ENCODE measurements at regions not wholly inside any gene's neighbourhood (a gene's known extent, or its start where the extent isn't known, plus 50 kb on each side); places are given as distances from the start of the nearest gene placed in this dataset.

DNA sequence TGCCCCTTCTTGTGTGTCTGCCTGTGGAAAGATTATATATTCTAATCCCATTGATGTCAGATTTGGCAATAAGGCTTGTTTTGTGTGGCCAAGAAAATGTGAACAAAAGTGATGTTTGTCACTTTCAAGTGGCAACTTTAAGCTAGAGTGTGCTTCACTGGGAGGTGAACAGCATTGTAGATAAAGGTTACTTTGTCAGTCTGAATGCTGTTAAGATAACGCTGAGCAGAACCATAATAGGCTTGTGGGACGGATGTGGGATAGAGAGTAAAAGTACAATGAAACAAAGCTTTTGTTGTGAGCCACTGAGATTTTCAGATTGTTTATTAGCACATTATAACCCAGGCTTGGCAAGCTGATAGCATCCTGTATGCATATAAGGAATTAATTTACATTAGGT, 303.8 kb upstream of the MAN1A1 start:
- no peaks in the 10 kb centered on the region for H3K36me3 ChIP-seq (replicated peaks in 1 of 2; ENCODE audit: control insufficient read depth in 1 of 2, insufficient read depth in 2 of 2, low read length in 2 of 2)
- no peaks in the 10 kb centered on the region for H3K9me3 ChIP-seq (replicated peaks in 1 of 2; ENCODE audit: control insufficient read depth in 1 of 2, insufficient read depth in 1 of 2, low read length in 2 of 2)
- DNase-seq, result no peak
- no peak for TF ChIP-seq CTCF (IDR thresholded peaks at IDR 0.05)
- no peaks in the 10 kb centered on the region for H3K27me3 ChIP-seq (ENCODE audit: control insufficient read depth in 2 of 2, insufficient read depth in 2 of 2, low read length in 2 of 2)
- H3K9ac ChIP-seq (ENCODE audit: insufficient read depth, low read length, poor library complexity, severe bottlenecking), result no peak overlapping the region
- intact Hi-C loops (cut with micrococcal nuclease), result no loop called here
- no peak overlapping the region for H3K27ac ChIP-seq (ENCODE audit: low read depth in 1 of 2, low read length in 2 of 2)
- Mint-ChIP-seq H3K36me3 (no peaks in the 10 kb centered on the region), H3K4me3 (no peak overlapping the region), H3K27ac (no peak overlapping the region), H3K9me3 (peaks cover 0 to 5% (median 0%) of the 10 kb centered on the region in 7 donors), H3K27me3 (ENCODE audit: low read depth in 3 of 3) (peaks cover 0 to 3% (median 0%) of the 10 kb centered on the region in 3 donors), H3K4me1 (no peaks in the 10 kb centered on the region)
- WGBS (ENCODE audit: insufficient coverage), result 80% methylated on average over 2 of the region's 2 CpGs
- H4K20me1 ChIP-seq (ENCODE audit: insufficient read depth, low read length), result no peaks in the 10 kb centered on the region
- H2AFZ ChIP-seq (ENCODE audit: insufficient read depth, low read depth, low read length, poor library complexity, severe bottlenecking), result no peak overlapping the region
- H3K4me3 ChIP-seq (replicated peaks in 1 of 3; ENCODE audit: low read depth in 2 of 3, low read length in 3 of 3), result no peak overlapping the region
- no peaks in the 10 kb centered on the region for H3K79me2 ChIP-seq (ENCODE audit: insufficient read depth, low read length)
- no peaks in the 10 kb centered on the region for H3K4me1 ChIP-seq (ENCODE audit: control insufficient read depth in 1 of 2, insufficient read depth in 2 of 2, low read length in 2 of 2)
- no peak overlapping the region for H3K4me2 ChIP-seq (replicated peaks; ENCODE audit: extremely low read depth, low read length, poor library complexity, severe bottlenecking)

DNA sequence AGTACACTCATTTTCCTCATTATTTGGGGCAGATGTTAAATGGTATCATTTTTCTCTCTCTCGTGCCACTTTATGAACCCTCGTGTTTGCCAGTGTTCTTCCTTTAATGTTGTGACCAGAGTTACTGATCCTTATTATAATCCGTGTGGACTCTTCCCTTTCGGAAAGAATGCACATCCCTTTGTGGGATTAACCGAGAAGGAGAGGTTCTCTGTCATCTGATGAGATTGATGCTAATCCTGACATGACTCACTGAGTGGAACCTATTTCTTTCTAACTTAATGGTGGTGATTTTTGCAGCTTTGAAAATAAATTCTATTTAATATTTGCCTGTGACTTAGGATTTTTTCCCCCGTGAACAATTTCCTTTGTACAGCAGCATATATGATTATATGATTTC, 300.0 kb upstream of the MAN1A1 start:
- H2AFZ ChIP-seq (ENCODE audit: insufficient read depth, low read depth, low read length, poor library complexity, severe bottlenecking), result no peak overlapping the region
- H3K4me1 Mint-ChIP-seq, result peaks cover 3% of the 10 kb centered on the region
- no peaks in the 10 kb centered on the region for H3K36me3 Mint-ChIP-seq
- intact Hi-C loops (cut with micrococcal nuclease), result no loop called here
- no peak overlapping the region for H3K27ac ChIP-seq (ENCODE audit: low read depth in 1 of 2, low read length in 2 of 2)
- H3K4me2 ChIP-seq (replicated peaks; ENCODE audit: extremely low read depth, low read length, poor library complexity, severe bottlenecking), result no peak overlapping the region
- no peaks in the 10 kb centered on the region for H4K20me1 ChIP-seq (ENCODE audit: insufficient read depth, low read length)
- TF ChIP-seq CTCF (IDR thresholded peaks at IDR 0.05), result no peak
- no peak overlapping the region for H3K9ac ChIP-seq (ENCODE audit: insufficient read depth, low read length, poor library complexity, severe bottlenecking)
- no peaks in the 10 kb centered on the region for H3K9me3 ChIP-seq (replicated peaks in 1 of 2; ENCODE audit: control insufficient read depth in 1 of 2, insufficient read depth in 1 of 2, low read length in 2 of 2)
- H3K4me1 ChIP-seq (ENCODE audit: control insufficient read depth in 1 of 2, insufficient read depth in 2 of 2, low read length in 2 of 2), result no peaks in the 10 kb centered on the region
- H3K9me3 Mint-ChIP-seq, result peaks cover 0 to 5% (median 0%) of the 10 kb centered on the region in 7 donors
- peaks cover 0 to 3% (median 0%) of the 10 kb centered on the region in 3 donors for H3K27me3 Mint-ChIP-seq (ENCODE audit: low read depth in 3 of 3)
- no CpG with 5 or more reads among the region's 6 CpGs for WGBS (ENCODE audit: insufficient coverage)
- H3K4me3 Mint-ChIP-seq, result no peak overlapping the region
- H3K27me3 ChIP-seq (ENCODE audit: control insufficient read depth in 2 of 2, insufficient read depth in 2 of 2, low read length in 2 of 2), result no peaks in the 10 kb centered on the region
- no peak overlapping the region for H3K27ac Mint-ChIP-seq
- no peaks in the 10 kb centered on the region for H3K79me2 ChIP-seq (ENCODE audit: insufficient read depth, low read length)
- H3K4me3 ChIP-seq (replicated peaks in 1 of 3; ENCODE audit: low read depth in 2 of 3, low read length in 3 of 3), result no peak overlapping the region
- no peak for DNase-seq
- no peaks in the 10 kb centered on the region for H3K36me3 ChIP-seq (replicated peaks in 1 of 2; ENCODE audit: control insufficient read depth in 1 of 2, insufficient read depth in 2 of 2, low read length in 2 of 2)
